GM19023 (cell line): ENCODE measurements at regions not wholly inside any gene's neighbourhood (a gene's known extent, or its start where the extent isn't known, plus 50 kb on each side); places are given as distances from the start of the nearest gene placed in this dataset.

Experiments
- ATAC-seq: cut with Tn5 transposase; IDR thresholded peaks from one replicate; pipeline ENCODE4 v1.9.1; 2021; ENCODE audit warnings: mild to moderate bottlenecking, moderate library complexity; ENCODE audit not compliant: unreplicated experiment

DNA sequence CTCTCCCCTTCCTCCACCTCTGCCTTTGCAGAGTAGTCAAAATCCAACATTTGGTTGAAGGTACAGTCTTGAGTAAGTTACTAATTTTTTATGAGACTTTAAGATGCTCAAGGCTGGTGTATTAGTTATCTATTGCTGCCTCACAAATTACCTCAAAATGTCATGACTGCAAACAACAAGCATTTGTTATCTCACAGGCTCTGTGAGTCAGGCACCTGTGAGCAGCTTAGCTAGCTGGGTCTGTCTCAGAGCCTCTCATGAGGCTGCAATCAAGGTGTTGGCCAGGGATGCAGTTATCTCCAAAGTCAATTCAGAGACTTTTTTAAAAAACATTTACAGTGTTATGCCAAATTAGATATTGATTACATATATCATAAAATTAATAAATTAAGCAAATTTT, 371.3 kb upstream of the RGMB start:
- ATAC-seq = no peak

DNA sequence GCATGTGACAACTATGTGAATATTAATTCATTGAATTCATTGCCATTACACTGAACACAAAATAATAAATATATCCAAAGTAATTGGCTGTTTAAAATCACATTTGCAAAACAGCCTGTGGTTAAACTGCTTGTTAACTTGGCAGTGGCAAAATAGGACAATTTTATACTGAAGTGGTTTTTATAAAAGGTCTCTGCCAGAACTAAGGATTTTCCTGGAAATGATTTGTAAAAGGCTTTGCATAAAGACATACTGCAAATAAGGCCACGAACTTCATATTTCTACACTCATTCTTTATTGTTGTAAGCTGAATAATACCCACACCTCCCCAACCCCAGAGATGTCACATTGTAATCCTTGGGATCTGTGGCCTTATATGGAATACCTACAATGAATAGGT, 370.3 kb upstream of the RGMB start:
- no peak for ATAC-seq

DNA sequence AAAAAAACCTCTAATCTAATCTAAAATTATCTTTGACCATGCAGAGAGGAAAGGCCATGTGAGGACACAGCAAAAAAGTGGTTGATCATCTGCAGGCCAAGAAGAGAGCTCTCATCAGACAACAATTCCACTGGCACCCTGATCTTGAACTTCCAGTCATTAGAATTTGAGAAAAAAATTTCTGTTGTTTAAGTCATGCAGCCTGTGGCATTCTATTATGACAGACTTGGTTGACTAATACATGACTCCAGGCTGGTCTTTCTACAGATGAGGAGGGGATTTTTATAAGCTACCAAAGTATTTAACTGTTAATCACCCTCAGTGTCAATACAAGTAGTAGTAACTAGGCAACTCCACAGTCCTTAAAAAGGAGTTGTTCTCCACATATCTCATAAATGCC, 358.5 kb upstream of the RGMB start:
- ATAC-seq = no peak

DNA sequence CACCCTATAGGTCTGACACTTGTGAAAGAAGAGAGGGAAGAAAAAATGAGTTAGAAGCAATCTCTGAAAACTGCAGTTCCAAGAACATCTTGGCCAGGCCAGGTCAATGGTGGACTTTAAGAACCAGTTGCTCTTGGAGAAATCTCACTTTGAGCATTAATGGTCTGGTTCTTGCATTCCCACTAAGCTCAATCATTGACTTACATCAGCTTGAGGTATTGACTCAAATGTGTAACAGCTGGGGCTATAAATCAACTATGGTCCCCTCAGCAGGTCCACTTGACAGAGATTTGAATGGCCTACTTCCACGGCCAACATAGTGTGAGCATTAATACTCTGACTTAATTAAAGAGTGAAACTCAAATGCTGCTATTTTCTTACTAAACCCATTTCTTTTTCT, 357.8 kb upstream of the RGMB start:
- ATAC-seq = no peak

DNA sequence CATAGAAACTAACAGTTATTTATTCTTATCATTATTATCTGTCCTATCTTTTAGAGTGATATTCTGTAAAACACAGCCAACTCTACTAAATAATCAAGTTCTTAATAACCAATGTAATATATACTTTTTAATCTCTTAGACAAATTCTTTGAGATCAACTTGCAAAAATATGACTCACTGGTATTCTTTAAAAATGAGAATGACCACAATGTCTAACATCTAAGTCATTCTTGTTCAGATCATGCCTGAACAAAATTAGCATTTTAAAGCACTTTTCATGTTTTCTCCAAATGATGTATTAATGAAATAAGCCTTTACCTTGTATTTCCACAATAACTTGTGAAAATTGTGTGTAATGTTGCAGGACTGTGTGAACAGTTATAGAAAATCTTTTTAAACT, 356.9 kb upstream of the RGMB start:
- ATAC-seq = no peak

DNA sequence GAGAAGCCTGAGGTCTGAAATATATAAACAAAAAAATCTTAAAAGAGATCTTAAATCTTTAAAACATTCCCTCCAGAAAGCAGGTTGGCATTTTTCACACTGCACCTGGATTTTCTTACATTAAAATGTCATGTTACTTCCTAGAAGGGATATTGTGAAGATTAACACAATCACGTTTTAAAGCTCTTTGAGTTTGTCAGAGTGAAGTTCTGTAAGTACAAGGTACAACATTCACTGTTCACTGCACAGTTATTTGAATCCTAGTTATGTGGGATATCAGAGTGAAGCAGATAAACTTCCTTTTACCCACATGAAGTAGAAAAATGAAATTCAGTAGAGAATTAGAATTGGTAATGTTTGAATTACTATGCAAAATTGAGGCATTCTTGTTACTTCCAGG, 353.6 kb upstream of the RGMB start:
- ATAC-seq = no peak

DNA sequence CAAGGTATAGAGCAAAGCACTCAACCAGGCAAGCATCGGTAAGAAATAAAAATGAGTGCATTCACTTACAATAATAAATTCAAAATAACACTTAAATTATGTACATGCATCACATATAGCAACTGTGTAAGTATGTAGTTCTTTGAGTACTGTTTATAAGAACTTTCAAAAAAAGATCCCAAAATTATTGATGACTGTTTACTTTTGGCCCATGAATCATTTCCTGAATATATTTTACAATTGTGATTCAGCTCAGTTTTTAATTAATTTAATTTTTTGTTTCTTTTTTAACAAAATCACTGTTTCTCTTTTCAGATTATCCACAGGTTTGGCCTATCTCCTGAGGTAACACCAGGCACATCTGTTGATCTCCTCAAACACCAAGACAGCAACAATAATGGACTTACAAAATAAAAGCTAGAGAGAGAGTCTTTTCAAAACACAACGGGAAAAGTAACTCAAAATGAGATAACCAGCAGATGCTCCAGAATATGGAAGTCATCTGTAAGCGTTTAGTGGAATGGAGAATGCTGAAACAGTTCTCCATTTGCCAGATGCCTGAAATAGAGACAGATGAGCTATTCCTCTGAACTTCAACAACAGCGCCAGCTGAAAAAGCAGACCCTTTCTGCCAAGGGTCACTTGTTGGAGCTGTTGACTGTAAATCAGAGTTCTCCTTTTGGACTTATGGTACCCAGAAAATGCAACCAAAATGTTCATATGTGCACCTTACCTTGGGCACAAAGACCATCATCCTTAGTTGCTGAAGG, 348.6 kb upstream of the RGMB start:
- ATAC-seq = no peak

DNA sequence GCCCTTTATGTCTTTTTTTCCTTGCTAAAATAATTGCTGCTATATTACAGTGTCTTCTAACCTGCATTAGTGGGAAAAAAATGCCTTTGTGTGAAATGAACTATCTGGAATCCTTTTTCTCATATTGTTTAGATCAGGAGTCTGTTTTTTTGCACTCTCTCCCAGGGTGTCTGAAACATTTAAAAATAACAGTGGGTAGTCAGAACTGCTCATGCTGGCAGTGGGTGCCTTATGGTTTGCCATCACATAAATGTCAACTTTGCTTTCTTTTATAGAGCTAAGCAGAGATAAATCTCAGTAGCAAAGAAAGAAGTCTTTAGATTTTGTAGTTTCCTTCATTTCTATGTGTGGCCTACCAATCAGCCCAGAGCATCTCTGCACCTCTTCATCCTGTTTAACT, 347.8 kb upstream of the RGMB start:
- ATAC-seq = no peak

DNA sequence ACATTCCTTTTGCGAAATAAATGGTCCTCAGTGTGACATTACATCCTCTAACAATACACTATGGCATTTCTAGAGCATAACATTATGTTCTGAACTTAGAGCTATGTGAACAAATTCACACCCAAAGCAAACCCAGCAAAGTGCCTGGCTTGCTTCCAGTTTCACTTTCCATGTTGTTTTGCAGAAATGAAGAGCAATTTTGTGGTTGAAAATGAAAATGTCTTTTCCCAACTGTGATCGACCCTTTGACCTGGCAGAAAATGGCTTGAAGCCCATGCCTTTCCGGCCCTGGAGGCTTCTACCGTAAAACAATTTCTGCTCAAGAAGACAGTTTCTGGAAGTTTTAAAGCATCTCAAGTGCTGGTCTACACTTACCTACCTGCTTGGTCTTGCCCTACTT, 344.7 kb upstream of the RGMB start:
- ATAC-seq = peak; percentile 76

DNA sequence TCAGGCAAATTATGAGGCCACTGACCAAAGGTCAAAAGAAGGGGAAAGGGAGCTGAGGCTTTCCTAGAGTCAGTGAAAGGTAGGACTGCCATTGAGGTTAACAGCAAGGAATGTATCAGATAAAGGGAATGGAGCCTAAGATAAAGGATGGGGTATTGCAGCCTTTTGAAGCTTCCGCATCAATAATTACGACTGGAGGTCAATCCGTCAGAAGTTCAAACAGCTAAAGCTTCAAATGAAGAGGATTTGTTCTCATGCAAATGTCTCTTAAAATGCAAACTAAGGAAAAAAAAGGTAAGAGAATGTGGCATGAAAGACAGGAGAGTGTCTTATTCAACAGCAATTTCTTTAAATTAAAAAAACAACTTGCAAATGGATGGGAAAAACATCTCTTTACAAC, 341.1 kb upstream of the RGMB start:
- ATAC-seq = no peak

DNA sequence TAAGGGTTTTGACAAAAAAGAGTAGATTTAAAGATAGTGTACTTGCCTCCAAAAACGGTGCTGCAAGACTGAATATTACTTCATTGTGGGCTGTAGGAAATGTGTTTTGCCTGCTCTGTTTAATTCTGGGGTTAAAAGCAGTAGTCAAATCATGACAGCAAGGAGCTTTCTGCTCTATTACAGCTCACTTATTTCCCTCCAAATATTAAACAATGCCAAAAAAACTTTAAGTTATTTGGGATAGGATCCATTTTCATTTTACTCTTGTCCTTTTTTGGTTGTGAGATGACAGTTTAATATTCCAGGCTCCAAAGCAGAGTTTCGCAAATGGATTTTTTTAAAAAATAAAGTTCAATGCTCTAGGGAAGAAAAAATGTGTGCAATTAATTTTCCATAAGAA, 340.4 kb upstream of the RGMB start:
- no peak for ATAC-seq

DNA sequence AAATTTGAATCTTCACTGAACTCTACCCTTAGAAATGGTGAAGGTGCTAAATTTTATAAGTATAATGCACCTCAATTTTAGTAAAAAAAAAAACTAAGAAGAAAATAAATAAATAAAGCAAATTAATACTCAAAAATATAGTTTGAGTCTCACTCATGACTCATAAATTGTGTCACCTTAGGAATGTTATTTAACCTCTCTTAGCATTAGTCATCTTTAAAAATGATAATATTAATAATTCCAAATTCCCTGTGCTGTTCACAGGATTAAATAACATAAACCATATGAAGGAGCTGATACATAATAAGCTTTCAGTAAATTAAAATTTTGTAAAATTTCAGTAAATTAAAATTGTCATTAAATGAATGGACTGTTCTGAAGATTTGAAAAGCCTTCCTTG, 339.8 kb upstream of the RGMB start:
- no peak for ATAC-seq

DNA sequence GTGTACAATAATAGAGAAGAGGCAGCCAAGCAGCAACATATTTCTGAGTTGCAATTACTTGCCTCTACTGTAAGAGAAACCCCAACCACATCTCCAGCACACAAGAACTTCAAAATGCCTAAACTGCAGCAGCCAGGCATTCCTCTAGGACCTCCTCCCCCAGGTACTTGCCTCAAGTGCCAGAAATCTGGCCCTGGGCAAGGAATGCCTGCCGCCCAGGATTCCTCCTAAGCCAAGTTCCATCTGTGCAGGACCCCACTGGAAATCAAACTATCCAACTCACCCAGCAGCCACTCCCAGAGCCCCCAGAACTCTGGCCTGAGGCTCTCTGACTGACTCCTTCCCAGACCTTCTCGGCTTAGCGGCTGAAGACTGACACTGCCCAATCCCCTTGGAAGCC, 336.8 kb upstream of the RGMB start:
- no peak for ATAC-seq

DNA sequence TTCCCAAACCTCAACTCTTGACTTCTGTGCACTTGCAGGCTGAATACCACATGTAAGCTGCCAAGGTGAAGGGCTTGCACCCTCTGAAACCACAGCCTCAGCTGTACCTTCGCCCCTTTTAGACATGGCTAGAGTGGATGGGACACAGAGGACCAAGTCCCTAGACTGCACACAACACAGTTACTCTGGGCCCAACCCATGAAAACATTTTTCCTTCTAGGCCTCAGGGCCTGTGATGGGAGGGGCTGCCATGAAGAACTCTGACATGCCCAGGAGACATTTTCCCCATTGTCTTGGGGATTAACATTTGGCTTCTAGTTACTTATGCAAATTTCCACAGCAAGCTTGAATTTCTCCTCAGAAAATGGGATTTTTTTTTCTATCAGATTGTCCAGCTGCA, 331.0 kb upstream of the RGMB start:
- ATAC-seq = no peak

DNA sequence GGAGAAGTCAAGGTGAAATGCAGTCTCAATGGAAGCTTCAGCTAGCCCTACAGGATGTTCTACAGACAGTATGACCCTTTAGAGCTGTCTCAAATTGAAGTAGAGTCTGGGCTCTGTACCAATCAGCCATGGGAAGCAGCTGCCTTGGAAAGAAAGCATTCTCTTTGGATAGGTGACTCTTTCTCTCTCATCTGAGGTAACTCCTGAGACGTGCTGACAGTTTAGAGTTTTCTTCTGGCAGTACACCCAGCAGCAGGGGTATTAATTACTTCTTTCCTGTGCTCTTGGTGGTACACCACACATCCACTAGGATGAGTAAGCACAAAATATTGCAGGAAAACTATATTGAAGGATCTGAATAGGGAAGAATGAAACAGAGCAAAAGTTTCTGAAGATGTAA, 329.6 kb upstream of the RGMB start:
- ATAC-seq = no peak

DNA sequence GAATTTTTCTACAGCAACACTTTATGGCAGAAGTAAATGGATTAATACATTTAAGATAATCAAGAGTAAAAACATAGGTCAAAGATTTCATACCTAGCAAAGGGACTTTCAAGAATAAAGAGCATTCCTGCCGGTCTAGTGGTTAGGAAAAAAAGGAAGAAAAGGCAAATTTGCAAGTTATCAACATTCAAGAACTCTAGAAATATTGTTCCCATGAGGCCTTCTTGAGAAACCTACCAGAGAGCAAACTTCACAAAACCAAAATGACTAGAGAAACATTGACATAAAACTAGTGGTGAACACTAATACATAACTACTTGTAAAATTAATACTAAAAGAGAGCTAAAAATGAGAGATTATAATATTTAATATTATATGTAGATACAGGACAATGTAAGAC, 320.2 kb upstream of the RGMB start:
- ATAC-seq = no peak

DNA sequence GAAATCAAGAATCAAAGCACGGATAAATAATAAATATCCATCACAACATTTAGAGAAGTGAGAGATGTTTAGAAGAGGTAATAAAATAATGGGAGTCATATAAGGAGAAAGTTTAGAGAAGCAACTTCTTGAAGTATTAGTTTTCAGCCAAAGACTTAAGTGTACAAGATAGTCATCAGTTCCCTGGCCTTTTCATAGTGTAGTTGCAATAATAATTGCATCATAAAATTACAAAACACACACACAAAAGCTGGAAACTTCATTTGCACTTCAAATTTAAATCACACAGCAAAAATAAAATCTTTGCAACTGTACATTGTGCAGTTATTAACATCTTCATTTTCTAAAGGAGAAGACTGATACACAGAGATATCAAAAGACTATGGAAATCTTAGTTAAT, 319.1 kb upstream of the RGMB start:
- ATAC-seq = no peak

DNA sequence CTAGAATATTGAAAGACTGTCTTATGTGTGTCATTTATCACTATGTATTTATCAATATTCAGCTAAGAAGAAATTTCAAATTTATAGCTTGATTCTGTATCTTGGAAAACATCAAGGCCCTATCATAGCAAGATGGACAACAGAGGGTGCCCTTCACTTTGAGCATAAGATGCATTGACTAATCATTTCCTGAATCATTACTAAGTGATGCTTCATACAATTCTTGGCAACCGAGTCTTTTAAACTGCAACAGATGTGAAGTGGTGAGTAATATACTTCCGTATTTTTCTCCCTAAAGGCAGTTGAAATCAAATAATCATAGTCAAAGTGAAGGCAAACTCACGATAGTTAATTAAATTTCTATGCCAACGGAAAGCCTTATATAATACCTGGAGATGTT, 318.6 kb upstream of the RGMB start:
- ATAC-seq = no peak

DNA sequence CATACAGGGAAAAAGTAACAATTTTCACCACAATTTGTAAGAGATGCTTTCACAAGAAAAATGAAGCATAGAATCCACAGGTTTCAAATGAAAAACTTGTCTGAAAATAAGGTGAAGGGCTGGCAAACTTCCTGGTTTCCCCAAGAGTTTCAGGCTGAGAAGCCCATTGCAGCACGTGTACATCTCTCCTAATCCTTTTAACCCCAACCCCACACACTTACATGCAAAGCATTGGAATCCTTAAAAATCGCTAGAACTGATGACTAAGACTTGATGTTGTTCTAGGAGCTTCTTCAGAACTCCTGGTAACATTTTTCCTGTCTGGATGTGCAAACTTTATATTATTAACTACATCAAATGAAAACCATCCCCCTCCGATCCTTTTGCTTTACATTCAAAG, 317.8 kb upstream of the RGMB start:
- no peak for ATAC-seq

DNA sequence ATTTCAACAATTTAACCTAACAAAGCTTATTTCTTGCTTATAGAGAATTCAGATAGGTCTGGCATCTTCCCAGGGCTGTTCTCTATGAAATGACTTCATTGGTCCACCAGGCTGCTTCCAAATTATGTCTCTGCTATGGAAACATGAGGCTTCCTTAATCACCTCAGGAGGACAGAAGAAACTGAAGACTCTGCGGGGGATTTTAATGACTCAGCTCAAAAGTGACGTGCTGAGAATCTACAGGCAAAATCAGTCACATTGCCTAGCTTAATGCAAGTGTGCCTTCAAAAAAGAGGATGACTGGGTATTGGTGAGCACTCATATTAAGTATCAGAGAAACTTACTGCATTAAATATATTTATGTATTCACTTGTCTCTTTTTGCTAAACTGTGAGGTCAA, 315.5 kb upstream of the RGMB start:
- no peak for ATAC-seq

DNA sequence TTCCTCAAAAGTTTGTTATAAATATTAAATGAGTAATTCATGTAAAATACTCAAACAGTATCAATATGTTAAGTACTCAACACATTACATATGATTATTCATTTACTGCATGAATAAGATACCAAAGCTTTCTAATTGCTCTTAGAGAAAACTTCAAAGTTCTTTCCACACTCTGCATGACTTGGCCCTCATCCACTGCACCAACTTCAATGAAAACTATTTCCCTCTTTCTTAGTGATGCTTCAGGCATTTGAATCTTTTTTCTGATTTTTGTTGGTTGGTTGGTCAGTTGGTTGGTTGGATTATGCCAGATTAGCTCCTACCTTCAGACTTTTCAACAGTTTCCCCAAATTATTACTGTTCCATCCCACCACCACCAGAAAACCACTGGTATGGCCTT, 314.7 kb upstream of the RGMB start:
- ATAC-seq = no peak

DNA sequence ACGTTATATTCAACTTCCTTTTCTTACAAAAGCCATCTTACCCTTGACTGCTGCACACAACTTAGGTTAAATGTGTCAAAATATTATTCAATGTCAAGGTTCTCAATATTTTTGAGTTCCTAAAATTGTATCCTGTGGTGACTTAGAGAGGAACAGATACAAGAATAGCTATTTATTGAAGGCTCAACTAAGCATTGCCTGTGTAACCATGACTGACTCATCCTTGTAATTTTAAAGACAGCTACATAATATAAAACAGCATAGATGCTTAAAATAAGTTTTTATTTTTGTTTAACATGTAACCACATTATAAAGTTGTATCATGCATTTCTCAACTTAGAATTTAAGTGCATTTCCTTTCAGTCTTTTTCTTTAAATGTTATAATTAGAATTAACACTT, 312.9 kb upstream of the RGMB start:
- ATAC-seq = no peak

DNA sequence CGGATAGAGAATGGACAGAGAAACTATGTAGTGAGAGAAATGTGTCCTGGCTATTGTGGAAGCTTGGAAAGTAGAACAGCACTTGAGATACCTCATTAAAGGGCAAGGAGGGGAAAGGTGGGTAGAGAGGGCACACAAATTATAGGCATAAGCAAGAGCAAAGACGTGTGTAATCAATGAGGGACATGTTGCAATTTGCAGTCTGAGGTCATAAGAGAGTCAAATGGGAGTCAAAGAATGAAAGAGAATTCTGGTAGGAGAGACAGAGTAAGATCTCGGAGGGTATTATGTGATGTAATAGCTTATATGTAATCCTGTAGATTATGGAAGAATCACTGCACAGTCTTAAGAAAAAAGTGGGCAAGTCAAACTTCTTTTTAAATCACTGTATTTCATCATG, 312.0 kb upstream of the RGMB start:
- no peak for ATAC-seq

DNA sequence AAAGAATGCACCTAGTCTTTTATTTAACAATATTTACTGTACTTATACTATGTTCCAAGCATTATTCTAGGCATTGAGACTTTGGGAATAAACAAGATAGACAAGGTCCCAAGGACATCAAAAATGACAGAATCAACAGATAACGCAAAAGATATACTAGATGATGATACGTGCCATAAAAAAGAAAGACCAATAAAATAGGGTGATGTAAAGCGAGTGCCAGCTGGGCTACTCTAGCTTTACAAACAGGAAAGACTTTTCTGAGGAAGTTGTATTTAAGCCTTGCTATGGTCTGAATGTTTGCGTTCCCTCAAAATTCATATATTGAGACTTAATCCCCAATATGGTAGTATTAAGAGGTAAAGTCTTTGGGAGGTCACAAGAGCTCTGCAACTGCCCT, 310.2 kb upstream of the RGMB start:
- ATAC-seq = no peak
